Chondrocyte (in vitro differentiated cells): ENCODE measurements at regions not wholly inside any gene's neighbourhood (a gene's known extent, or its start where the extent isn't known, plus 50 kb on each side); places are given as distances from the start of the nearest gene placed in this dataset.

Experiments
- DNase-seq: peaks from one replicate; pipeline ENCODE4 v3.0.0; 2021; ENCODE audit warnings: mixed read lengths, low spot score
- H3K27ac Mint-ChIP-seq: one replicate; pipeline ENCODE4 v1.8.0; 2021; ENCODE audit warnings: mild to moderate bottlenecking, moderate library complexity, mixed read lengths; ENCODE audit not compliant: unreplicated experiment
- H3K27me3 Mint-ChIP-seq: 2 replicates; pipeline ENCODE4 v1.8.0; 2021; ENCODE audit warnings: low read depth, mixed read lengths
- H3K36me3 Mint-ChIP-seq: 2 replicates; pipeline ENCODE4 v1.8.0; 2021; ENCODE audit warnings: low read depth, mixed read lengths
- H3K4me1 Mint-ChIP-seq: 2 replicates; pipeline ENCODE4 v1.8.0; 2021; ENCODE audit warnings: low read depth, mild to moderate bottlenecking, mixed read lengths
- H3K4me3 Mint-ChIP-seq: one replicate; pipeline ENCODE4 v1.8.0; 2021; ENCODE audit warnings: mild to moderate bottlenecking, moderate library complexity, mixed read lengths; ENCODE audit not compliant: unreplicated experiment
- H3K9me3 Mint-ChIP-seq: 2 replicates; pipeline ENCODE4 v1.8.0; 2021; ENCODE audit warnings: low read depth, mixed read lengths
- CTCF ChIP-seq: fragments of 200-600 bp; sonication (generic); IDR thresholded peaks from 2 replicates; pipeline ENCODE4 v1.5.0; 2021; ENCODE audit warnings: antibody characterized with exemption, mild to moderate bottlenecking, moderate library complexity

- H3K27ac Mint-ChIP-seq, result no peak overlapping the region
These were observed 106.9 kb downstream of the TLE3 start for GRCh38 chr15:69990566-69991421.

GRCh38 chr15:69991551-69991980 lies 106.2 kb downstream of the TLE3 start:
- H3K4me1 Mint-ChIP-seq, result no peaks in the 10 kb centered on the region
- H3K9me3 Mint-ChIP-seq, result no peaks in the 10 kb centered on the region
- no peaks in the 10 kb centered on the region for H3K36me3 Mint-ChIP-seq
- no peak overlapping the region for H3K4me3 Mint-ChIP-seq
- H3K27ac Mint-ChIP-seq, result no peak overlapping the region
- peaks cover 40% of the 10 kb centered on the region for H3K27me3 Mint-ChIP-seq
- no peak for DNase-seq
- no peak for TF ChIP-seq CTCF

More at GRCh38 chr15:69990566-69991421, 106.9 kb downstream of the TLE3 start:
- Mint-ChIP-seq H3K4me1 (no peaks in the 10 kb centered on the region), H3K27me3 (peaks cover 32% of the 10 kb centered on the region), H3K4me3 (no peak overlapping the region), H3K36me3 (no peaks in the 10 kb centered on the region), H3K9me3 (no peaks in the 10 kb centered on the region)
- no peak for DNase-seq
- TF ChIP-seq CTCF, result no peak

- TF ChIP-seq CTCF, result no peak
- no peaks in the 10 kb centered on the region for H3K36me3 Mint-ChIP-seq
These were observed 105.4 kb downstream of the TLE3 start for GRCh38 chr15:69992348-69992747.

DNA sequence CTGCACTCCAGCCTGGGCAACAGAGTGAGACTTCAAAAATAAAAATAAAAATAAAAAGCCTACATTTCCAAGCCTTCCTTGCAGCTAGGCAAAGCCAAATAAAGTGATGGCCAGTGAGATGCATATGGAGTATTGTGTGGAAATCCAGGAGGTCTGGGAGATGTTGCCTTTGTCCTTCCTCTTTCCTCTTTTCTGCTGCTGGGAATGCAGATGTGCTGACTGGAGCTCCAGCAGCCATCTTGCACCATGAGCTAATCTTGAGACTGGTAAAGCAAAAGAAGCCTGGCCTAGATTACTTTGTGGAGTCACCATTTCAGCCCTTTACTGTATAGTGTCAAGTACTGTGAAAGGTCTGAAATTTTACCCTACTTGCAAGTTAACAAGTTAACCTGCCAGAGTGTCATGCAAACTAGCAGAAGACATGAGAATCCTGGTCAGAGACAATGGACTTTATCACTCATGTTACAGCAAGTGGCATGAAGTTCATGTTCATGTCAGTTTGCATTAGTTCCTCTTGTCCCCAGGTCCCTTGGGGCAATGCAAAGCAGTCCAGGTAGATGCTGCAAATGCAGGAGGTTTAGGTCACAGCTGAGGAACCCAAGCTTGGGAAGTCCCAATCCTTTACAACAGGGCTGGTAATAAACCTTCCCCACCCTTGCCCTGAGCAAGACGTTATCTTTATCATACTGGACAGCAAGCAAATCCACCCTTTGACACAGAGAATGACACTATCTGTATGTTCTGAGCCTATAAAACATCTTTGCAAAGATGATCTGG lies 103.1 kb downstream of the TLE3 start:
- TF ChIP-seq CTCF, result no peak
- Mint-ChIP-seq H3K9me3 (no peaks in the 10 kb centered on the region), H3K36me3 (no peaks in the 10 kb centered on the region), H3K4me1 (no peaks in the 10 kb centered on the region), H3K27ac (no peak overlapping the region), H3K27me3 (peaks cover 32% of the 10 kb centered on the region), H3K4me3 (no peak overlapping the region)
- no peak for DNase-seq

More at GRCh38 chr15:69992348-69992747, 105.4 kb downstream of the TLE3 start:
- H3K27ac Mint-ChIP-seq, result no peak overlapping the region
- H3K4me3 Mint-ChIP-seq, result no peak overlapping the region
- H3K9me3 Mint-ChIP-seq, result no peaks in the 10 kb centered on the region
- no peak for DNase-seq
- H3K27me3 Mint-ChIP-seq, result peaks cover 37% of the 10 kb centered on the region
- no peaks in the 10 kb centered on the region for H3K4me1 Mint-ChIP-seq
